H1 (cell line): ENCODE measurements at regions not wholly inside any gene's neighbourhood (a gene's known extent, or its start where the extent isn't known, plus 50 kb on each side); places are given as distances from the start of the nearest gene placed in this dataset.

Experiments
- CTCF ChIA-PET: fragments of 300-600 bp; sonication (Branson Sonifier 250); formaldehyde crosslinking; loops from one replicate; lab custom pipeline; 2021; ENCODE audit not compliant: partially characterized antibody; lab: Charles Lee
- POLR2A ChIA-PET: fragments of 300-600 bp; sonication (Branson Sonifier 250); formaldehyde crosslinking; loops from one replicate; lab custom pipeline; 2021; ENCODE audit warnings: inconsistent platforms; ENCODE audit not compliant: partially characterized antibody; lab: Charles Lee
- DNase-seq, 2 experiments: peaks; one replicate each; pipeline versions ENCODE4 v3.0.0 to v3.0.0-alpha.2; 2010 to 2022; ENCODE audit warnings: low spot score in 2 of 2, low read depth in 1 of 2, mixed read lengths in 1 of 2
- FAIRE-seq: peaks from 2 replicates; lab custom pipeline; 2011; peaks lifted over from hg19 to GRCh38; lab: Jason Lieb, UNC
- H2AFZ ChIP-seq: 2 replicates; pipeline ENCODE4 v1.8.1; 2012; ENCODE audit warnings: low read length, inconsistent platforms
- H2AK5ac ChIP-seq: 2 replicates; pipeline ENCODE4 v1.6.1; 2013; ENCODE audit warnings: low read depth, low read length
- H2BK120ac ChIP-seq: replicated peaks from 2 replicates; pipeline ENCODE3; 2013; ENCODE audit warnings: low read depth, low read length, inconsistent platforms
- H2BK12ac ChIP-seq: 2 replicates; pipeline ENCODE4 v1.6.1; 2013; ENCODE audit warnings: low read depth, low read length
- H2BK15ac ChIP-seq: 2 replicates; pipeline ENCODE4 v1.6.1; 2013; ENCODE audit warnings: low read length
- H2BK20ac ChIP-seq: 2 replicates; pipeline ENCODE4 v1.6.1; 2013; ENCODE audit warnings: low read length
- H2BK5ac ChIP-seq: 2 replicates; pipeline ENCODE4 v1.6.1; 2013; ENCODE audit warnings: low read depth, low read length
- H3K14ac ChIP-seq: 2 replicates; pipeline ENCODE4 v1.6.1; 2013; ENCODE audit warnings: inconsistent platforms; ENCODE audit not compliant: insufficient read length
- H3K18ac ChIP-seq: 2 replicates; pipeline ENCODE4 v1.6.1; 2013; ENCODE audit warnings: low read length; ENCODE audit errors: extremely low read depth
- H3K23ac ChIP-seq: 2 replicates; pipeline ENCODE4 v1.6.1; 2013; ENCODE audit warnings: inconsistent platforms; ENCODE audit not compliant: insufficient read length
- H3K23me2 ChIP-seq: 2 replicates; pipeline ENCODE4 v1.6.1; 2013; ENCODE audit warnings: low read depth, low read length
- H3K27ac ChIP-seq: 2 replicates; pipeline ENCODE4 v1.6.1; 2011; ENCODE audit warnings: low read depth, low read length, inconsistent platforms
- H3K27me3 ChIP-seq, 4 experiments: replicated peaks in 1 of 4; 1 replicate in 1 of 4; 2 replicates in 3 of 4; pipeline versions ENCODE4 v1.6.1 to v1.8.1; 2011 to 2013; ENCODE audit warnings: low read length in 3 of 4, mild to moderate bottlenecking in 3 of 4, inconsistent platforms in 2 of 4, mixed read lengths in 2 of 4, moderate library complexity in 1 of 4; ENCODE audit not compliant: control insufficient read depth in 3 of 4, insufficient read depth in 3 of 4; ENCODE audit errors: extremely low read depth in 1 of 4
- H3K36me3 ChIP-seq, 4 experiments: 2 replicates each; pipeline versions ENCODE4 v1.6.1 to v1.8.1; 2011 to 2013; ENCODE audit warnings: mild to moderate bottlenecking in 4 of 4, low read length in 3 of 4, moderate library complexity in 2 of 4, control low read depth in 1 of 4, inconsistent platforms in 1 of 4; ENCODE audit not compliant: insufficient read depth in 4 of 4, control insufficient read depth in 2 of 4
- H3K4ac ChIP-seq: replicated peaks from 2 replicates; pipeline ENCODE3; 2013; ENCODE audit warnings: low read length, low read depth, mixed read lengths, inconsistent platforms; ENCODE audit not compliant: insufficient read length
- H3K4me1 ChIP-seq, 4 experiments: replicated peaks in 1 of 4; 1 replicate in 1 of 4; 2 replicates in 3 of 4; pipeline versions ENCODE4 v1.6.1 to v1.8.1; 2011 to 2013; ENCODE audit warnings: low read length in 3 of 4, inconsistent platforms in 2 of 4, mixed read lengths in 1 of 4; ENCODE audit not compliant: insufficient read depth in 4 of 4, control insufficient read depth in 3 of 4
- H3K4me2 ChIP-seq, 2 experiments: 2 replicates each; pipeline versions ENCODE4 v1.6.1 to v1.8.1; 2011 to 2013; ENCODE audit warnings: low read depth in 2 of 2, low read length in 2 of 2, control low read depth in 1 of 2, inconsistent platforms in 1 of 2, mild to moderate bottlenecking in 1 of 2; ENCODE audit not compliant: insufficient read depth in 1 of 2
- H3K4me3 ChIP-seq, 4 experiments: fragments of 200-600, 300-600 bp in 1 of 4; sonication (generic), shearing (Covaris generic), sonication (Bioruptor Twin) in 1 of 4; 2 replicates each; pipeline versions ENCODE4 v1.5.1 to v1.8.1; 2011 to 2016; ENCODE audit warnings: low read length in 4 of 4, low read depth in 3 of 4, control low read depth in 2 of 4, inconsistent platforms in 2 of 4, mild to moderate bottlenecking in 2 of 4, mixed read lengths in 1 of 4, moderate library complexity in 1 of 4; ENCODE audit not compliant: insufficient read depth in 2 of 4; ENCODE audit errors: extremely low read depth in 1 of 4
- H3K56ac ChIP-seq: replicated peaks from 2 replicates; pipeline ENCODE3; 2013; ENCODE audit warnings: low read depth, mild to moderate bottlenecking, mixed read lengths, low read length, inconsistent platforms; ENCODE audit not compliant: insufficient read length
- H3K79me1 ChIP-seq: 2 replicates; pipeline ENCODE4 v1.6.1; 2013; ENCODE audit warnings: low read depth, low read length, control low read depth
- H3K79me2 ChIP-seq, 2 experiments: 2 replicates each; pipeline versions ENCODE4 v1.6.1 to v1.8.1; 2012 to 2013; ENCODE audit warnings: low read length in 2 of 2, mild to moderate bottlenecking in 2 of 2, inconsistent platforms in 1 of 2; ENCODE audit not compliant: insufficient read depth in 2 of 2, control insufficient read depth in 1 of 2
- H3K9ac ChIP-seq, 4 experiments: replicated peaks in 1 of 4; 1 replicate in 1 of 4; 2 replicates in 3 of 4; pipeline versions ENCODE4 v1.6.1 to v1.8.1; 2011 to 2013; ENCODE audit warnings: low read depth in 3 of 4, low read length in 3 of 4, control low read depth in 2 of 4, mild to moderate bottlenecking in 2 of 4, moderate library complexity in 2 of 4, inconsistent platforms in 1 of 4; ENCODE audit errors: extremely low read depth in 1 of 4
- H3K9me3 ChIP-seq, 2 experiments: 2 replicates each; pipeline versions ENCODE4 v1.6.1 to v1.8.1; 2012 to 2013; ENCODE audit warnings: mild to moderate bottlenecking in 2 of 2, moderate library complexity in 2 of 2, control low read depth in 1 of 2, inconsistent platforms in 1 of 2, low read depth in 1 of 2, low read length in 1 of 2, mixed read lengths in 1 of 2; ENCODE audit not compliant: insufficient read depth in 2 of 2
- H4K20me1 ChIP-seq, 2 experiments: replicated peaks in 1 of 2; 2 replicates each; pipeline versions ENCODE3 to v1.8.1; 2011 to 2013; ENCODE audit warnings: inconsistent platforms in 2 of 2, low read length in 2 of 2, mild to moderate bottlenecking in 1 of 2; ENCODE audit not compliant: insufficient read depth in 2 of 2, control insufficient read depth in 1 of 2
- H4K5ac ChIP-seq: 2 replicates; pipeline ENCODE4 v1.6.1; 2013; ENCODE audit warnings: low read length, low read depth, mixed read lengths, inconsistent platforms; ENCODE audit not compliant: insufficient read length
- H4K8ac ChIP-seq: 2 replicates; pipeline ENCODE4 v1.8.0; 2013; ENCODE audit warnings: mild to moderate bottlenecking, moderate library complexity, low read length, inconsistent platforms; ENCODE audit not compliant: insufficient read depth; ENCODE audit errors: extremely low read depth
- H4K91ac ChIP-seq: replicated peaks from 2 replicates; pipeline ENCODE3; 2013; ENCODE audit warnings: low read length, mixed read lengths, inconsistent platforms; ENCODE audit not compliant: insufficient read length
- CBX8 ChIP-seq: fragments of 300-800, 300-1000 bp; sonication (generic); IDR thresholded peaks from 2 replicates; pipeline ENCODE4 v1.7.1; 2016; ENCODE audit warnings: low read depth, low read length, borderline replicate concordance
- EP300 ChIP-seq, 2 experiments: IDR thresholded peaks; 1 replicate in 1 of 2; 2 replicates in 1 of 2; pipeline ENCODE4 v1.6.1; 2011 to 2012; ENCODE audit warnings: low read depth in 2 of 2, low read length in 2 of 2, mild to moderate bottlenecking in 2 of 2, borderline replicate concordance in 1 of 2, inconsistent platforms in 1 of 2, moderate library complexity in 1 of 2
- FOSL1 ChIP-seq: IDR thresholded peaks from 2 replicates; pipeline ENCODE4 v1.6.1; 2011; ENCODE audit warnings: mild to moderate bottlenecking, low read depth, low read length, moderate library complexity; ENCODE audit not compliant: insufficient read depth
- KDM1A ChIP-seq: fragments of 200-600, 300-600 bp; sonication (generic); IDR thresholded peaks from 2 replicates; pipeline ENCODE4 v1.7.1; 2016; ENCODE audit warnings: mild to moderate bottlenecking, low read length, borderline replicate concordance
- SAP30 ChIP-seq: fragments of 300-600 bp; sonication (generic); IDR thresholded peaks from 2 replicates; pipeline ENCODE4 v1.7.1; 2012; ENCODE audit warnings: low read length, moderate library complexity, mild to moderate bottlenecking, inconsistent platforms; ENCODE audit not compliant: insufficient read depth, insufficient replicate concordance
- WGBS, 2 experiments: shearing (Covaris generic) in 1 of 2; methylation state at CpG; one replicate each; pipeline versions ENCODE4 v1.1.6 to v1.1.7; 2013 to 2015; ENCODE audit warnings: low lambda C conversion rate in 2 of 2, mixed read lengths in 2 of 2, inconsistent platforms in 1 of 2, low coverage in 1 of 2, missing lambda C conversion rate in 1 of 2; ENCODE audit not compliant: insufficient replicate concordance in 2 of 2, insufficient coverage in 1 of 2, insufficient read length in 1 of 2; ENCODE audit errors: extremely low coverage in 1 of 2, missing lambda C conversion rate in 1 of 2; 5-methylcytosine and 5-hydroxymethylcytosine counted together
- TF ChIP-seq, protein P1 (sequence below): IDR thresholded peaks from 2 replicates; pipeline ENCODE4 v1.6.1; 2011; ENCODE audit warnings: low read depth, mild to moderate bottlenecking, low read length; ENCODE audit not compliant: insufficient read depth

DNA sequence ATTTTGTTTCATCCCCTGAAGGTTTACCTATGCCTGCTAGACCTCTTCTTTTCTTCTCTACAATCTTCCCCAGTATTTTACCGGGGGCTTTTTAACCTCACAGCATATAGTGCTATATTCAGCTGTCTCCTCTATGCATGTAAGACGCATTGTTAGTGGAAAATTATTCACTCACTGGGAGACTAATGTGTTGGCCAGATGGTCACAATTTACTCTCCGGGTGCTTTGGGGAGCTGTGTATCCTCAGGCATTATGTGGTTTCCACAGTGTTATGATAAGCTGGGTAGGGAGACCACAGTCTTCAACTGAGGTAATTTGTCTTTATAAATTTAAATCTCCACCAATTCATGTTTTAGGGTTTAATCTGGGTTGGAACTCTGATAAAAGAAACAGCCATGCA lies 553.8 kb upstream of the PTCHD4 start:
- no peaks in the 10 kb centered on the region for H3K9me3 ChIP-seq
- POLR2A ChIA-PET: no interaction called here
- no peak overlapping the region for H2BK120ac ChIP-seq
- H3K14ac ChIP-seq: no peak overlapping the region
- no peaks in the 10 kb centered on the region for H4K20me1 ChIP-seq
- no peak overlapping the region for H3K4me2 ChIP-seq
- TF ChIP-seq EP300 (IDR thresholded peaks at IDR 0.05; ENCODE audit: borderline replicate concordance in 1 of 2, low read depth in 2 of 2, low read length in 2 of 2): no peak
- no peak for TF ChIP-seq CBX8
- no peak for TF ChIP-seq FOSL1
- TF ChIP-seq SAP30: no peak
- TF ChIP-seq, protein P1, sequence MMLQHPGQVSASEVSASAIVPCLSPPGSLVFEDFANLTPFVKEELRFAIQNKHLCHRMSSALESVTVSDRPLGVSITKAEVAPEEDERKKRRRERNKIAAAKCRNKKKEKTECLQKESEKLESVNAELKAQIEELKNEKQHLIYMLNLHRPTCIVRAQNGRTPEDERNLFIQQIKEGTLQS: no peak
- no peak for TF ChIP-seq KDM1A
- H2BK15ac ChIP-seq: no peak overlapping the region
- H2AK5ac ChIP-seq: no peak overlapping the region
- no peak overlapping the region for H3K18ac ChIP-seq
- no peak overlapping the region for H4K8ac ChIP-seq
- H3K4ac ChIP-seq: no peak overlapping the region
- no peaks in the 10 kb centered on the region for H3K79me1 ChIP-seq
- H3K36me3 ChIP-seq: no peaks in the 10 kb centered on the region
- no peaks in the 10 kb centered on the region for H3K4me1 ChIP-seq
- no peak overlapping the region for H3K4me3 ChIP-seq
- H2BK12ac ChIP-seq: no peak overlapping the region
- no peak overlapping the region for H2AFZ ChIP-seq
- no peak for FAIRE-seq
- no peak overlapping the region for H3K27ac ChIP-seq
- no peak overlapping the region for H3K56ac ChIP-seq
- CTCF ChIA-PET: no interaction called here
- H4K91ac ChIP-seq: no peak overlapping the region
- no peak for DNase-seq
- no peak overlapping the region for H3K9ac ChIP-seq
- no peaks in the 10 kb centered on the region for H3K27me3 ChIP-seq
- H3K79me2 ChIP-seq: no peaks in the 10 kb centered on the region
- H3K23ac ChIP-seq: no peak overlapping the region
- no peak overlapping the region for H4K5ac ChIP-seq
- H3K23me2 ChIP-seq: no peaks in the 10 kb centered on the region
- no peak overlapping the region for H2BK20ac ChIP-seq
- 95% methylated on average over 3 of the region's 3 CpGs; no CpG with 5 or more reads in 1 of the 2 experiments for WGBS, 2 experiments
- H2BK5ac ChIP-seq: no peak overlapping the region
